ENCODE measurements at regions not wholly inside any gene's neighbourhood (a gene's known extent, or its start where the extent isn't known, plus 50 kb on each side); places are given as distances from the start of the nearest gene placed in this dataset.
A peak's percentile ranks its signal among the peaks of the same experiment; 100 is the strongest.
"Not testable (repeated sequence)": the region's sequence is repeated elsewhere in the genome, so short reads cannot be mapped to it uniquely, and the experiment has no call there.

DNA sequence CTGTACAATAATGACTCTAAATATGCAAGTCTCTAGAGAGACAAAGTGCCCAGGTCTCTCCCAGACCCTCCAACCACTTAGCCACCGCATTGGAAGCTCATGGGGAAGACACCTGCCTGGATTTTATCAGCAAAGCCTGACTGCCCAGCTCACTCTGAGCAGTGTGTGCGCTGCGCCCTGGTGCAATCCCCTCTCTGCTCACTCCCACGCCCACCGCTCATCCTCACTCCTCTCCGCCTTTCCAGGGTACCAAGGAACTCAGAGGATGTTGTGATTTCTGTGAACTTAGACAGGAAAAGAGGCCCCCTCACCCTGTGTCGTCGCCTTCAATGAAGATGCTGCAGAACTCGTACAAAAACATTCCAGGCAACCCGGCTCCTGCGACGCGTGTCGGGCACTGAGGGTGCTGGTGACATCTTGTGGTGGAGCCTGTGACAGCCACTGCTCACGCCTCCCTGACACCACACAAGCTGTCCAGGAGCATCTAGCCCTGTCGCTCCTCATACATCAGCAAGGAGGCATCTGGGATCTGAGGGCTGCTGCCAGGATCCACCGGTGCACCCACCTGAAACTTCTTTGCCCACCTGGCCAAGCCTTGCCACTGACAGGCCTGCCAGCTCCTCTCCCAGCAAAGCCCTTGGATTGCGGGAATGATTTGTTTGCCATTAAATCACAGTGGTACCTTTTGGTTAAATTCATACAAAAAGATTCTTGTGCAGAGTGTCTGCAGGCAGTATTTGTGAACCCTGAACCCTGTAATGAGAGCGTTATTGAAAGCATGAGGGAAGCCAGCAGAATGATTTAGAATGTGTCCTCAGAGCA, 220.4 kb downstream of the ZNF516 start:
- peak; percentile 41 for DNase-seq
- H3K27me3 ChIP-seq (replicated peaks; ENCODE audit: insufficient read depth, low read length): no peaks in the 10 kb centered on the region
- H2AFZ ChIP-seq (ENCODE audit: low read length): no peak overlapping the region; the same call in 1 of the 2 replicates
- peaks cover 9% of the 10 kb centered on the region for H3K4me1 ChIP-seq (ENCODE audit: low read length)
- no peaks in the 10 kb centered on the region for H3K36me3 ChIP-seq (replicated peaks; ENCODE audit: insufficient read depth, low read length)
- H3K9me3 ChIP-seq (replicated peaks; ENCODE audit: insufficient read depth, low read length): no peaks in the 10 kb centered on the region
- no peaks in the 10 kb centered on the region for H4K20me1 ChIP-seq (ENCODE audit: insufficient read depth, low read length)
- TF ChIP-seq EZH2phosphoT487 (IDR thresholded peaks at IDR 0.05; ENCODE audit: low read length): no peak
- TF ChIP-seq, protein P1, sequence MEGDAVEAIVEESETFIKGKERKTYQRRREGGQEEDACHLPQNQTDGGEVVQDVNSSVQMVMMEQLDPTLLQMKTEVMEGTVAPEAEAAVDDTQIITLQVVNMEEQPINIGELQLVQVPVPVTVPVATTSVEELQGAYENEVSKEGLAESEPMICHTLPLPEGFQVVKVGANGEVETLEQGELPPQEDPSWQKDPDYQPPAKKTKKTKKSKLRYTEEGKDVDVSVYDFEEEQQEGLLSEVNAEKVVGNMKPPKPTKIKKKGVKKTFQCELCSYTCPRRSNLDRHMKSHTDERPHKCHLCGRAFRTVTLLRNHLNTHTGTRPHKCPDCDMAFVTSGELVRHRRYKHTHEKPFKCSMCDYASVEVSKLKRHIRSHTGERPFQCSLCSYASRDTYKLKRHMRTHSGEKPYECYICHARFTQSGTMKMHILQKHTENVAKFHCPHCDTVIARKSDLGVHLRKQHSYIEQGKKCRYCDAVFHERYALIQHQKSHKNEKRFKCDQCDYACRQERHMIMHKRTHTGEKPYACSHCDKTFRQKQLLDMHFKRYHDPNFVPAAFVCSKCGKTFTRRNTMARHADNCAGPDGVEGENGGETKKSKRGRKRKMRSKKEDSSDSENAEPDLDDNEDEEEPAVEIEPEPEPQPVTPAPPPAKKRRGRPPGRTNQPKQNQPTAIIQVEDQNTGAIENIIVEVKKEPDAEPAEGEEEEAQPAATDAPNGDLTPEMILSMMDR (IDR thresholded peaks at IDR 0.05; ENCODE audit: low read length): peak; percentile 41
- H3K9me2 ChIP-seq (replicated peaks; ENCODE audit: insufficient read depth, low read length): no peaks in the 10 kb centered on the region
- H3K27ac ChIP-seq (ENCODE audit: low read length): no peak overlapping the region
- no peaks in the 10 kb centered on the region for H3K79me2 ChIP-seq (ENCODE audit: low read length)
- H3K9ac ChIP-seq (ENCODE audit: low read length): no peak overlapping the region
- no peaks in the 10 kb centered on the region for H3F3A ChIP-seq (ENCODE audit: insufficient read depth, low read length)
- no peak overlapping the region for H3K4me2 ChIP-seq (ENCODE audit: low read depth, low read length)
- H3K4me3 ChIP-seq (ENCODE audit: low read length): no peak overlapping the region

DNA sequence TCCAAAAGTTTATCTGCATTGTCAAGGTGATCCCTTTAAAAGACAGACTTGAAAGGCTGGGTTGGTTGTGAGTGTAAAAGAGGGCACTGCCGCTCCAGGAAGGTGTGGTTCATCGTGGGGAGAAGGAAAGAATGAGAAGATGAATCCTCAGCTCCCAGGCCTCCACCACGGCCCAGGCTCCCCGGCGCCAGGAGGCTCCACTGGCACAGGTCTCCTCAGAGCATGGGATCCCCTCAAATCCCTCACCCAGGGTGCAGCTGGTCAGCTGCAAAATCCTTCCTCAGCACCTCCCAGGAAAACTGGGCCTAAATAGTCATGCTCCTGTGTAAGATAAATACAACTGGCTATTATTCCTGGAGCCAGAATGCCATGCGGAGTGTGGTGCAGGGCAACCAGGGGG, 221.1 kb downstream of the ZNF516 start:
- Histone ChIP-seq H3K27me3 (replicated peaks; ENCODE audit: insufficient read depth, low read length) (no peaks in the 10 kb centered on the region), H3K36me3 (replicated peaks; ENCODE audit: insufficient read depth, low read length) (no peaks in the 10 kb centered on the region), H4K20me1 (ENCODE audit: insufficient read depth, low read length) (no peaks in the 10 kb centered on the region), H3F3A (ENCODE audit: insufficient read depth, low read length) (no peaks in the 10 kb centered on the region), H3K9ac (ENCODE audit: low read length) (no peak overlapping the region), H3K9me3 (replicated peaks; ENCODE audit: insufficient read depth, low read length) (no peaks in the 10 kb centered on the region), H3K79me2 (ENCODE audit: low read length) (no peaks in the 10 kb centered on the region), H3K4me3 (ENCODE audit: low read length) (no peak overlapping the region), H3K9me2 (replicated peaks; ENCODE audit: insufficient read depth, low read length) (no peaks in the 10 kb centered on the region), H3K4me1 (ENCODE audit: low read length) (peaks cover 9% of the 10 kb centered on the region), H2AFZ (ENCODE audit: low read length) (no peak overlapping the region), H3K27ac (ENCODE audit: low read length) (no peak overlapping the region), H3K4me2 (ENCODE audit: low read depth, low read length) (no peak overlapping the region)
- no peak for TF ChIP-seq EZH2 (optimal IDR thresholded peaks at IDR 0.05; ENCODE audit: low read depth, low read length)
- TF ChIP-seq, protein P1 (IDR thresholded peaks at IDR 0.05; ENCODE audit: low read length): no peak
- no peak for TF ChIP-seq EZH2phosphoT487 (IDR thresholded peaks at IDR 0.05; ENCODE audit: low read length)
- no peak for DNase-seq

DNA sequence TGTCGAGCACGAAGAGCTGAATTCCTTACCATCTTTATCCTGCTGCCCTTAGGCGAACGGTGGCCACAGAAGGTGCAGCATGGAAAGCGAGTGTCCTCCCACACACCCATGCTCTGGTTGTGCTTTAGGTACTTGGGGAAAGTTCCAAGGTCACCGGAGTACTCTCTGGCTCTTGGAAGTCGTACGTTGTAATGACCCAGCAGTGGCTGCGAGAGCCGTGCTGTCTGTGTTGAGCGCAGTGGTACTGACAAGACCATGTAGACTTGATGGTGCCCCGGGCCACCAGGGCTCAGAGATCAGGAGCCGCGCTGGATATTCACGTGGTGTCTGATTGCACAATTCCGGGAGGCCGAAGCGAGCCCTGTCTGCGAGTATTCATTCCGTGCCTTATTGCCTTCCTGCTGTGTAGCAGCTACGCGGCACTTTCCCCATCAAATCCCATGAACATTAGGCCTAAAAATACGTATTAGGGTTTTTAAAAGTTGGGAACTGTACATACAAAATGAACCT, 222.0 kb downstream of the ZNF516 start:
- H3K27ac ChIP-seq (ENCODE audit: low read length): no peak overlapping the region
- H3K79me2 ChIP-seq (ENCODE audit: low read length): no peaks in the 10 kb centered on the region
- H3K9ac ChIP-seq (ENCODE audit: low read length): no peak overlapping the region
- H3F3A ChIP-seq (ENCODE audit: insufficient read depth, low read length): no peaks in the 10 kb centered on the region
- no peak overlapping the region for H3K4me2 ChIP-seq (ENCODE audit: low read depth, low read length)
- H3K4me3 ChIP-seq (ENCODE audit: low read length): no peak overlapping the region
- TF ChIP-seq, protein P1 (IDR thresholded peaks at IDR 0.05; ENCODE audit: low read length): no peak
- TF ChIP-seq EZH2phosphoT487 (IDR thresholded peaks at IDR 0.05; ENCODE audit: low read length) (no peak), EZH2 (optimal IDR thresholded peaks at IDR 0.05; ENCODE audit: low read depth, low read length) (no peak)
- peaks cover 9% of the 10 kb centered on the region for H3K4me1 ChIP-seq (ENCODE audit: low read length)
- no peak overlapping the region for H2AFZ ChIP-seq (ENCODE audit: low read length)
- H4K20me1 ChIP-seq (ENCODE audit: insufficient read depth, low read length): no peaks in the 10 kb centered on the region
- H3K9me2 ChIP-seq (replicated peaks; ENCODE audit: insufficient read depth, low read length): no peaks in the 10 kb centered on the region
- no peaks in the 10 kb centered on the region for H3K27me3 ChIP-seq (replicated peaks; ENCODE audit: insufficient read depth, low read length)
- H3K9me3 ChIP-seq (replicated peaks; ENCODE audit: insufficient read depth, low read length): no peaks in the 10 kb centered on the region
- no peaks in the 10 kb centered on the region for H3K36me3 ChIP-seq (replicated peaks; ENCODE audit: insufficient read depth, low read length)
- no peak for DNase-seq

DNA sequence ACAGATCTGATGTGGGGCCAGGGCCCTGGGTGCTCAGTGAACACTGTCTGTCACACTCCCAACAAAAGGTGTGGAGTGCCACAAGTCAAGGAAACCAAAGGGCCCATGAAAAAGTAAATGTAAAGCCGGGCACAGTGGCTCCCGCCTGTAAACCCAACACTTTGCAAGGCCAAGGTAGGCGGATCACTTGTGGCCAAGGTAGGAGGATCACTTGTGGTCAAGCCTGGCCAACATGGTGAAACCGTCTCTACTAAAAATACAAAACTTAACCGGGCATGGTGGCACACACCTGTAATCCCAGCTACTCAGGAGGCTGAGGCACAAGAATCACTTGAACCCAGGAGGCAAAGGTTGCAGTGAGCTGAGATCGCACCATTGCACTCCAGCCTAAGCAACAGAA, 227.6 kb downstream of the ZNF516 start:
- not testable (repeated sequence) for H3K9ac ChIP-seq (ENCODE audit: low read length); H3K36me3 ChIP-seq (replicated peaks; ENCODE audit: insufficient read depth, low read length); H3K4me1 ChIP-seq (ENCODE audit: low read length); H3K9me3 ChIP-seq (replicated peaks; ENCODE audit: insufficient read depth, low read length); H2AFZ ChIP-seq (ENCODE audit: low read length); H3K9me2 ChIP-seq (replicated peaks; ENCODE audit: insufficient read depth, low read length); H3K4me2 ChIP-seq (ENCODE audit: low read depth, low read length); H4K20me1 ChIP-seq (ENCODE audit: insufficient read depth, low read length); DNase-seq; H3K79me2 ChIP-seq (ENCODE audit: low read length); H3K27ac ChIP-seq (ENCODE audit: low read length); H3K4me3 ChIP-seq (ENCODE audit: low read length); H3F3A ChIP-seq (ENCODE audit: insufficient read depth, low read length); H3K27me3 ChIP-seq (replicated peaks; ENCODE audit: insufficient read depth, low read length)
